Activated T-helper 2 cell treated with anti-CD3 and anti-CD28 coated beads, Interferon-gamma antibody, Interleukin-2, Interleukin-4, amounts not matched to agents 10 μg/mL and 5 μg/mL and 100 μg/mL, durations not matched to agents 14 hours and 24 hours and 36 hours (primary cell): ENCODE measurements at regions not wholly inside any gene's neighbourhood (a gene's known extent, or its start where the extent isn't known, plus 50 kb on each side); places are given as distances from the start of the nearest gene placed in this dataset.
"Not testable (repeated sequence)": the region's sequence is repeated elsewhere in the genome, so short reads cannot be mapped to it uniquely, and the experiment has no call there.

Experiments used
- DNase-seq: peaks from one replicate; pipeline ENCODE4 v3.0.0; 2021; ENCODE audit warnings: low spot score
- H3K27ac Mint-ChIP-seq: one replicate; pipeline ENCODE4 v1.8.0; 2021; ENCODE audit warnings: mixed read lengths
- H3K27me3 Mint-ChIP-seq: one replicate; pipeline ENCODE4 v1.8.0; 2021; ENCODE audit warnings: low read depth, mixed read lengths
- H3K36me3 Mint-ChIP-seq: one replicate; pipeline ENCODE4 v1.8.0; 2021; ENCODE audit warnings: low read depth, mixed read lengths
- H3K4me1 Mint-ChIP-seq: one replicate; pipeline ENCODE4 v1.8.0; 2021; ENCODE audit warnings: low read depth, mixed read lengths
- H3K4me3 Mint-ChIP-seq: one replicate; pipeline ENCODE4 v1.8.0; 2021; ENCODE audit warnings: low read depth, mild to moderate bottlenecking, moderate library complexity, mixed read lengths
- H3K9me3 Mint-ChIP-seq: one replicate; pipeline ENCODE4 v1.8.0; 2021; ENCODE audit warnings: mixed read lengths
- intact Hi-C: fragments of 100-400 bp; cut with micrococcal nuclease; formaldehyde crosslinking; loops from one replicate; pipeline ENCODE4 v1.15.1; 2023

- intact Hi-C loops: no loop called here
- H3K36me3 Mint-ChIP-seq: no peaks in the 10 kb centered on the region
- H3K27me3 Mint-ChIP-seq: no peaks in the 10 kb centered on the region
- H3K4me3 Mint-ChIP-seq: no peak overlapping the region
- H3K27ac Mint-ChIP-seq: no peak overlapping the region
- no peaks in the 10 kb centered on the region for H3K9me3 Mint-ChIP-seq
- no peaks in the 10 kb centered on the region for H3K4me1 Mint-ChIP-seq
- no peak for DNase-seq
Measured at GRCh38 chr6:160863782-160864181, 127.8 kb upstream of the MAP3K4 start.

DNA sequence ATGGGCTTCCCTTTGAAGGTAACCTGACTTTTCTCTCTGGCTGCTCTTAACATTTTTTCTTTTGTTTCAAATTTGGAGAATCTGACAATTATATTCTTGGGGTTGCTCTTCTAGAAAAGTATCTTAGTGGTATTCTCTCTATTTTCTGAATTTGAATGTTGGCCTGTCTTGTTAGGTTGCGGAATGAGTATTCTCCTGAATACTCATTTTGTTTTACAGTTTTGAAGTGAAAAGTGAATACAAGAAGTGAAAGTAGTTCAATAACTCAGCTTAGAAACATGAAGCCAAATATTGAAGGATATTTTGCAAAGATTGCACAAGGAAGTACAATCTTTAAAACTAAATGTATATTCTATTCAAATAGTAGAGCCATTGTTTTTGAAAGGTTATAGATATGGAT lies 120.2 kb upstream of the MAP3K4 start:
- Mint-ChIP-seq H3K27ac (no peak overlapping the region), H3K27me3 (no peaks in the 10 kb centered on the region), H3K36me3 (no peaks in the 10 kb centered on the region), H3K9me3 (no peaks in the 10 kb centered on the region), H3K4me1 (no peaks in the 10 kb centered on the region), H3K4me3 (no peak overlapping the region)
- no peak for DNase-seq
- intact Hi-C loops: no loop called here

DNA sequence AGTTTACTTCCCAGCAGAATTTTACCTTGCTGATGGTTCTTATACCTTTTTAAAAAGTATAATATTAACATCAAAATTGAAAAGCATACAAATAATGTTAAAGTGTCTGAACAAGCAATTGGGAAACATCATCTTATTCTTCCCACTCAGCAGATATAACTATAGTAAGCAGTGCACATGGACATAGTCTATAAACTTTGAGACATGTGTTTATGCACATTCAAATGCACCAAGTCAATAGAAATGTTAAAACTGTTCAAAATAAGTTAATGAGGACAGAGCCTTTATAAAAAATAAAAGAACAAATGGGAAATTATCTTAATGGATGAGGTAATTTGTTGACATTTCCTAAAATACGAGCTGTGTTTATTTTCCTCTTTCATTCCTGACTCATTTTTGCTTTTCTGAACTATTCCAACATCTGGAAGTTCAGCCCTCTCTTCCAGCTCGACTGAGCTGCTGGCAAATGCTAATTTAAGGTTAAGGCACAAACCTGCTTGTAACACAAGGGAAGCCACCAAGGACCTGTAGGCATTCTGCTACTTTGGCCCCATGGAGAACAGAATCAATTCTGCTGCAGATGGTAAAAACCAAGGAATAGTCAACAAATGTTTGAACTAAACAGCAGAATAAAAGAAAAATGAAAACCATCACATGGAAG lies 110.3 kb upstream of the MAP3K4 start:
- Mint-ChIP-seq H3K27ac (no peak overlapping the region), H3K27me3 (no peaks in the 10 kb centered on the region), H3K4me1 (no peaks in the 10 kb centered on the region), H3K9me3 (no peaks in the 10 kb centered on the region), H3K4me3 (no peak overlapping the region), H3K36me3 (no peaks in the 10 kb centered on the region)
- DNase-seq: no peak
- intact Hi-C loops: no loop called here

- H3K4me3 Mint-ChIP-seq: no peak overlapping the region
- no peaks in the 10 kb centered on the region for H3K4me1 Mint-ChIP-seq
- intact Hi-C loops: no loop called here
- H3K36me3 Mint-ChIP-seq: no peaks in the 10 kb centered on the region
- H3K27ac Mint-ChIP-seq: no peak overlapping the region
- H3K9me3 Mint-ChIP-seq: no peaks in the 10 kb centered on the region
- no peak for DNase-seq
- no peaks in the 10 kb centered on the region for H3K27me3 Mint-ChIP-seq
Measured at GRCh38 chr6:160882006-160882405, 109.6 kb upstream of the MAP3K4 start.

DNA sequence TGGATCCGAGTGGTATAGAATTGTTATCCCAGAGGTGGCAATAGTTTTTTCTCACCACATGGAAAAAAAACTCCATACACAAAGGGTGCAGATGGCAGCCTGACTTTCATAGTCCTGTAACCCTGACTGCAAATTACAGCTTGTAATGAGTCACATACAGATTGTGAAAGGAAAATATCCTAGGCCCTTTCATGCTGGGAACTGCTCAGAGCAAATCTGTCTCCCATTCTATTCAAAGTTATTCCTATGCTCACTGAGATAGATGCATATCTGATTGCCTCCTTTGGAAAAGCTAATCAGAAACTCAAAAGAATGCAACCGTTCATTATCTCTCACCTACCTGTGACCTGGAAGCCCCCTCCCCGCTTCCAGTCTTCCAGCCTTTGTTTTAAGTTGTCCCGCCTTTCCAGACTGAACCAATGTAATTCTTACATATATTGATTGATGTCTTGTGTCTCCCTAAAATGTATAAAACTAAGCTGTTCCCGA lies 108.7 kb upstream of the MAP3K4 start:
- no peaks in the 10 kb centered on the region for H3K27me3 Mint-ChIP-seq
- H3K36me3 Mint-ChIP-seq: no peaks in the 10 kb centered on the region
- no peak for DNase-seq
- no peaks in the 10 kb centered on the region for H3K9me3 Mint-ChIP-seq
- intact Hi-C loops: no loop called here
- no peaks in the 10 kb centered on the region for H3K4me1 Mint-ChIP-seq
- H3K27ac Mint-ChIP-seq: no peak overlapping the region
- H3K4me3 Mint-ChIP-seq: no peak overlapping the region

- H3K9me3 Mint-ChIP-seq: no peaks in the 10 kb centered on the region
- H3K27me3 Mint-ChIP-seq: no peaks in the 10 kb centered on the region
- no peak for DNase-seq
- H3K36me3 Mint-ChIP-seq: no peaks in the 10 kb centered on the region
- no peaks in the 10 kb centered on the region for H3K4me1 Mint-ChIP-seq
- intact Hi-C loops: no loop called here
- H3K27ac Mint-ChIP-seq: no peak overlapping the region
- no peak overlapping the region for H3K4me3 Mint-ChIP-seq
Measured at GRCh38 chr6:160883560-160883959, 108.0 kb upstream of the MAP3K4 start.

- Mint-ChIP-seq H3K27me3 (no peaks in the 10 kb centered on the region), H3K4me3 (no peak overlapping the region), H3K36me3 (no peaks in the 10 kb centered on the region), H3K27ac (no peak overlapping the region), H3K9me3 (no peaks in the 10 kb centered on the region), H3K4me1 (no peaks in the 10 kb centered on the region)
- intact Hi-C loops: no loop called here
- DNase-seq: no peak
Measured at GRCh38 chr6:160883999-160884398, 107.6 kb upstream of the MAP3K4 start.

- not testable (repeated sequence) for H3K4me1 Mint-ChIP-seq
Measured at GRCh38 chr6:160889148-160889547, 102.4 kb upstream of the MAP3K4 start.

DNA sequence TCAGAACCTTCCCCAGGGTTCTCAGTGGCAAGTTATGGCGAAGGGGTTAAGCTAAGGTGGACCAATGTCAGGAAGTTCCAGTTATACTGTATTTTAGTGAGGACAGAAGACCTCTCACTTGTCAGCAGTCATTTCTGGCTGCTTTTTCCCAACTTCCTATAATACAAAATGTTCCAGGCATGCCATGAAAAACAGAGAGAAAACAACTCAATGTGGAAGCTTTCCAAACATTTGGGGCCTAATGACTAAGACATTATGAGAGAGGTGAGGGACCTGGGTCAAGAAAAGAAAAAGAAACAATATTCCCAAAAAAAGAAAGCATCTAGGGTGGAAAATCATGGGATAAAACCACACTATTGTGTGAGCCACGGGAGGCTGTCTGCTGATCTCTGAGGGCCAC lies 99.9 kb upstream of the MAP3K4 start:
- H3K27ac Mint-ChIP-seq: no peak overlapping the region
- H3K27me3 Mint-ChIP-seq: peaks cover 4% of the 10 kb centered on the region
- no peak overlapping the region for H3K4me3 Mint-ChIP-seq
- no peaks in the 10 kb centered on the region for H3K4me1 Mint-ChIP-seq
- H3K9me3 Mint-ChIP-seq: no peaks in the 10 kb centered on the region
- no peaks in the 10 kb centered on the region for H3K36me3 Mint-ChIP-seq
- intact Hi-C loops: no loop called here
- no peak for DNase-seq

More at GRCh38 chr6:160889148-160889547, 102.4 kb upstream of the MAP3K4 start:
- H3K27me3 Mint-ChIP-seq, H3K27ac Mint-ChIP-seq, DNase-seq, H3K36me3 Mint-ChIP-seq, intact Hi-C loops, H3K4me3 Mint-ChIP-seq, H3K9me3 Mint-ChIP-seq: not testable (repeated sequence)

- intact Hi-C loops: no loop called here
- Mint-ChIP-seq H3K9me3 (no peaks in the 10 kb centered on the region), H3K36me3 (no peaks in the 10 kb centered on the region), H3K4me3 (no peak overlapping the region), H3K27me3 (peaks cover 7% of the 10 kb centered on the region), H3K4me1 (no peaks in the 10 kb centered on the region), H3K27ac (no peak overlapping the region)
- no peak for DNase-seq
Measured at GRCh38 chr6:160895562-160895961, 96.0 kb upstream of the MAP3K4 start.

DNA sequence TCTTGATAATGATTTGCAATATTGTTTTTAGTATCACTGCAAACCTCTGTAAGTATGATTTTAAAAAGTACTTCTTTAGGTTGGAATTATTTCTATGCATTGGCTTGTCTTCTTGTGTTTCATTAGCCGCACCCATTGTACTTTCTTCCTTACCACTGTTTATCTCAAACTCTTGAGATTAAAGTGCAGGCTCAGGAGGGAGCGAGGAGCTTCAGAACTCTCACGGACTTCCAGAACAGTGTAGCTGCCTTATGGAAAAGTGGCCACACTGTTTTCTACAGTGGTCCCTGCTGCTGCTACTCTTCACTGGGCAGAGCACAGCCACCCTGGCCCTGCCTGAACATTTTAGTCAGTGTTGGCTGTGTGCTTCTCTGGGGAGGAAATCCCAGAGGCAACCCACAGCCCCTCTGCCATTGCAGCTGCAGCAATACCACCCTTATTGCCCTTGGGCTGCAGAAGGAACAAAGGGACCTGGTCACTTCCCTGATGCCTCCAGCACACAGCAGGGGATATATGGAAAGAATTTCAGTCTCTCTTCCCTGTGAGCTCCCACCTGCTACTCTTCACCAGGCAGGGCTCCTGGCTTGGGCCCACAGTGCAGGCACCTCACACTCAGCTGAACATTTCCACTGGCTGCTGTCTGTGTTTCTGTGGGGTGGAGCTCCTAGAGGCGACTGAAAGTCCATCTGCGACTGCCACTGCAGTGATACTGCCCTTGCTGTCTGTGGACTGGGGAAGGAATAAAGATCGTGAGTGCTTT lies 91.7 kb upstream of the MAP3K4 start:
- DNase-seq: no peak
- no peaks in the 10 kb centered on the region for H3K36me3 Mint-ChIP-seq
- no peaks in the 10 kb centered on the region for H3K9me3 Mint-ChIP-seq
- H3K4me3 Mint-ChIP-seq: no peak overlapping the region
- H3K27ac Mint-ChIP-seq: no peak overlapping the region
- H3K27me3 Mint-ChIP-seq: peaks cover 5% of the 10 kb centered on the region
- no peaks in the 10 kb centered on the region for H3K4me1 Mint-ChIP-seq
- intact Hi-C loops: no loop called here

DNA sequence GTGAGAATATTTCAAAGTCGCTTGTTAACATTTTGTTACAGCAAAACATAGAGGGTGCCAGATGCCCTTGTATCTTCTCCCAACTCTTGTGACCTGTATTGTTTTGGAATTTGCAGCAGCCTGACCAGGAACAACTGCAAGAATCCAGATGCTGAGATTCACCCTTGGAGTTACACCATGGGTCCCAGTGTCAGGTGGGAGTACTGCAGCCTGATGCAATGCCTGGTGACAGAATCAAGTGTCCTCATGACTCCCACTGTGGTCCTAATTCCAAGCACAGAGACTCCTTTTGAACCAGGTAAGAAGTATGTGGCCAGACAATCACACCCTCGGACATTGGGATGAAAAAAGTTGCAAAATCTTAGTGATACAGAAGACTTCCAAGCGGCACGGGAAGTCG lies 79.6 kb upstream of the MAP3K4 start:
- intact Hi-C loops: no loop called here
- Mint-ChIP-seq H3K27me3 (no peaks in the 10 kb centered on the region), H3K9me3 (no peaks in the 10 kb centered on the region), H3K27ac (no peak overlapping the region), H3K4me3 (no peak overlapping the region), H3K36me3 (no peaks in the 10 kb centered on the region), H3K4me1 (no peaks in the 10 kb centered on the region)
- DNase-seq: no peak

- intact Hi-C loops: no loop called here
- no peaks in the 10 kb centered on the region for H3K27me3 Mint-ChIP-seq
- H3K4me1 Mint-ChIP-seq: no peaks in the 10 kb centered on the region
- no peak for DNase-seq
- no peaks in the 10 kb centered on the region for H3K9me3 Mint-ChIP-seq
- no peak overlapping the region for H3K27ac Mint-ChIP-seq
- H3K36me3 Mint-ChIP-seq: no peaks in the 10 kb centered on the region
- no peak overlapping the region for H3K4me3 Mint-ChIP-seq
Measured at GRCh38 chr6:160912411-160912810, 79.2 kb upstream of the MAP3K4 start.
